ENCODE measurements at regions not wholly inside any gene's neighbourhood (a gene's known extent, or its start where the extent isn't known, plus 50 kb on each side); places are given as distances from the start of the nearest gene placed in this dataset.

GRCh38 chr5:154618696-154619095, 136.5 kb upstream of the LARP1 start (continued):
- TF ChIP-seq ZNF462 (CRISPR knock-in tag; IDR thresholded peaks at IDR 0.05), result no peak

- Histone ChIP-seq H4K20me1 (replicated peaks; ENCODE audit: insufficient read depth) (peaks cover 3% of the 10 kb centered on the region; the same call in 1 of the 2 replicates), H3K27ac (ENCODE audit: low read depth) (no peak overlapping the region), H3F3A (replicated peaks; ENCODE audit: low read depth) (0 out of 2 replicates have a peak, but pooled peaks cover 4% of the 10 kb centered on the region), H3K36me3 (ENCODE audit: insufficient read depth) (no peaks in the 10 kb centered on the region), H3K4me1 (ENCODE audit: insufficient read depth) (peaks cover 10% of the 10 kb centered on the region), H3K27me3 (ENCODE audit: insufficient read depth) (peaks cover 37% of the 10 kb centered on the region), H3K4me3 (no peak overlapping the region), H2AFZ (no peak overlapping the region), H3K9me2 (ENCODE audit: insufficient read depth) (no peaks in the 10 kb centered on the region), H3K4me2 (no peak overlapping the region), H3K79me2 (replicated peaks; ENCODE audit: insufficient read depth) (no peaks in the 10 kb centered on the region)
- no peaks in the 10 kb centered on the region for H3K36me3 Mint-ChIP-seq (ENCODE audit: low read depth)
- peaks cover 32% of the 10 kb centered on the region for H3K27me3 Mint-ChIP-seq (ENCODE audit: insufficient read depth, low read depth, poor library complexity)
- peaks cover 4% of the 10 kb centered on the region; the same call in 2 of the 3 replicates for H3K4me1 Mint-ChIP-seq
- H3K9me3 Mint-ChIP-seq, result no peaks in the 10 kb centered on the region
- ATAC-seq (no peak), DNase-seq (ENCODE audit: low spot score) (no peak)
- H3K27ac Mint-ChIP-seq, result no peak overlapping the region
- no peak overlapping the region for H3K4me3 Mint-ChIP-seq
- no peak for TF ChIP-seq EZH2phosphoT487 (IDR thresholded peaks at IDR 0.05; ENCODE audit: unreplicated experiment)
- no peak for TF ChIP-seq NANOG (IDR thresholded peaks at IDR 0.05; ENCODE audit: borderline replicate concordance)
- TF ChIP-seq ZNF114 (CRISPR knock-in tag; IDR thresholded peaks at IDR 0.05), result no peak
- TF ChIP-seq JUNB (IDR thresholded peaks at IDR 0.05; ENCODE audit: unreplicated experiment), result no peak
- TF ChIP-seq ZNF462 (CRISPR knock-in tag; IDR thresholded peaks at IDR 0.05), result no peak
- TF ChIP-seq POLR2AphosphoS5 (IDR thresholded peaks at IDR 0.05; ENCODE audit: low read depth), result no peak
- TF ChIP-seq CTCF (conservative IDR thresholded peaks at IDR 0.05; ENCODE audit: low read depth in 2 of 2), result no peak
- no peak for TF ChIP-seq STAT1 (IDR thresholded peaks at IDR 0.05; ENCODE audit: unreplicated experiment)
- TF ChIP-seq ZNF331 (CRISPR knock-in tag; IDR thresholded peaks at IDR 0.05; ENCODE audit: low read depth), result no peak
These were observed 136.6 kb upstream of the HAND1 start for GRCh38 chr5:154614595-154614994.
